Hepatocyte (in vitro differentiated cells): ENCODE measurements at regions not wholly inside any gene's neighbourhood (a gene's known extent, or its start where the extent isn't known, plus 50 kb on each side); places are given as distances from the start of the nearest gene placed in this dataset.

Source experiments
- DNase-seq: peaks from one replicate; pipeline ENCODE4 v3.0.0-alpha.2; 2016; ENCODE audit warnings: low spot score
- H2AFZ ChIP-seq: fragments of 200-600 bp; sonication (generic); 2 replicates; pipeline ENCODE4 v1.6.0; 2016; ENCODE audit warnings: antibody characterized with exemption, mild to moderate bottlenecking
- H3K27ac ChIP-seq: fragments of 200-600 bp; sonication (generic); 2 replicates; pipeline ENCODE4 v1.5.1; 2016; ENCODE audit warnings: mild to moderate bottlenecking
- H3K27me3 ChIP-seq: fragments of 200-600 bp; sonication (generic); 2 replicates; pipeline ENCODE4 v1.6.1; 2016
- H3K36me3 ChIP-seq: fragments of 200-600 bp; sonication (generic); replicated peaks from 2 replicates; pipeline ENCODE4 v1.5.1; 2016; ENCODE audit warnings: low read depth; ENCODE audit not compliant: insufficient read depth
- H3K4me1 ChIP-seq: fragments of 200-600 bp; sonication (generic); 2 replicates; pipeline ENCODE4 v1.5.1; 2016; ENCODE audit warnings: mild to moderate bottlenecking, moderate library complexity; ENCODE audit not compliant: insufficient read depth
- H3K4me2 ChIP-seq: fragments of 200-600 bp; sonication (generic); 2 replicates; pipeline ENCODE4 v1.6.0; 2016
- H3K4me3 ChIP-seq: fragments of 200-600 bp; sonication (generic); 2 replicates; pipeline ENCODE4 v1.5.1; 2016; ENCODE audit warnings: mild to moderate bottlenecking
- H3K79me2 ChIP-seq: fragments of 200-600 bp; sonication (generic); 2 replicates; pipeline ENCODE4 v1.6.0; 2017; ENCODE audit warnings: mild to moderate bottlenecking
- H3K9me2 ChIP-seq: fragments of 200-600 bp; sonication (generic); replicated peaks from 2 replicates; pipeline ENCODE4 v1.6.0; 2017; ENCODE audit warnings: mild to moderate bottlenecking; ENCODE audit not compliant: insufficient read depth
- H3K9me3 ChIP-seq: fragments of 200-600 bp; sonication (generic); 2 replicates; pipeline ENCODE4 v1.5.1; 2016; ENCODE audit warnings: low read depth, mild to moderate bottlenecking
- H4K20me1 ChIP-seq: fragments of 200-600 bp; sonication (generic); 2 replicates; pipeline ENCODE4 v1.6.0; 2016; ENCODE audit warnings: mild to moderate bottlenecking; ENCODE audit not compliant: insufficient read depth, poor library complexity, severe bottlenecking
- EZH2 ChIP-seq: fragments of 200-600 bp; sonication (generic); IDR thresholded peaks from 2 replicates; pipeline ENCODE4 v1.6.1; 2016; ENCODE audit warnings: antibody characterized with exemption, mild to moderate bottlenecking, borderline replicate concordance
- EZH2phosphoT487 ChIP-seq: fragments of 200-600 bp; sonication (generic); IDR thresholded peaks from one replicate; pipeline ENCODE4 v1.6.1; 2018; ENCODE audit warnings: antibody characterized with exemption, mild to moderate bottlenecking, low read depth, moderate library complexity; ENCODE audit not compliant: unreplicated experiment, severe bottlenecking
- WGBS: methylation state at CpG from one replicate; pipeline ENCODE4 v1.1.6; 2016; ENCODE audit warnings: low lambda C conversion rate; ENCODE audit errors: missing lambda C conversion rate; 5-methylcytosine and 5-hydroxymethylcytosine counted together
- TF ChIP-seq, protein P1 (sequence below): fragments of 200-600 bp; sonication (generic); IDR thresholded peaks from 2 replicates; pipeline ENCODE4 v1.5.1; 2016; ENCODE audit warnings: antibody characterized with exemption, mild to moderate bottlenecking; ENCODE audit not compliant: poor library complexity

- Histone ChIP-seq H3K9me2 (no peaks in the 10 kb centered on the region), H3K27me3 (no peaks in the 10 kb centered on the region), H3K36me3 (no peaks in the 10 kb centered on the region), H3K9me3 (no peaks in the 10 kb centered on the region), H3K4me3 (no peak overlapping the region), H3K4me1 (peaks cover 3% of the 10 kb centered on the region), H3K27ac (no peak overlapping the region), H3K4me2 (no peak overlapping the region), H2AFZ (no peak overlapping the region), H4K20me1 (no peaks in the 10 kb centered on the region), H3K79me2 (no peaks in the 10 kb centered on the region)
- no peak for DNase-seq
- TF ChIP-seq, protein P1, sequence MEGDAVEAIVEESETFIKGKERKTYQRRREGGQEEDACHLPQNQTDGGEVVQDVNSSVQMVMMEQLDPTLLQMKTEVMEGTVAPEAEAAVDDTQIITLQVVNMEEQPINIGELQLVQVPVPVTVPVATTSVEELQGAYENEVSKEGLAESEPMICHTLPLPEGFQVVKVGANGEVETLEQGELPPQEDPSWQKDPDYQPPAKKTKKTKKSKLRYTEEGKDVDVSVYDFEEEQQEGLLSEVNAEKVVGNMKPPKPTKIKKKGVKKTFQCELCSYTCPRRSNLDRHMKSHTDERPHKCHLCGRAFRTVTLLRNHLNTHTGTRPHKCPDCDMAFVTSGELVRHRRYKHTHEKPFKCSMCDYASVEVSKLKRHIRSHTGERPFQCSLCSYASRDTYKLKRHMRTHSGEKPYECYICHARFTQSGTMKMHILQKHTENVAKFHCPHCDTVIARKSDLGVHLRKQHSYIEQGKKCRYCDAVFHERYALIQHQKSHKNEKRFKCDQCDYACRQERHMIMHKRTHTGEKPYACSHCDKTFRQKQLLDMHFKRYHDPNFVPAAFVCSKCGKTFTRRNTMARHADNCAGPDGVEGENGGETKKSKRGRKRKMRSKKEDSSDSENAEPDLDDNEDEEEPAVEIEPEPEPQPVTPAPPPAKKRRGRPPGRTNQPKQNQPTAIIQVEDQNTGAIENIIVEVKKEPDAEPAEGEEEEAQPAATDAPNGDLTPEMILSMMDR: no peak
- TF ChIP-seq EZH2: no peak
- TF ChIP-seq EZH2phosphoT487: no peak
- 30% methylated on average over 1 of the region's 1 CpG for WGBS
Measured at GRCh38 chrX:97763981-97764380, 880.3 kb downstream of the RPA4 start.

GRCh38 chrX:97766501-97767095 is 882.9 kb downstream of the RPA4 start:
- Histone ChIP-seq H2AFZ (no peak overlapping the region), H3K9me3 (no peaks in the 10 kb centered on the region), H3K27me3 (no peaks in the 10 kb centered on the region), H3K36me3 (no peaks in the 10 kb centered on the region), H3K9me2 (no peaks in the 10 kb centered on the region), H3K4me2 (no peak overlapping the region), H4K20me1 (no peaks in the 10 kb centered on the region), H3K4me1 (peaks cover 3% of the 10 kb centered on the region), H3K27ac (peak overlapping the region; percentile 31), H3K79me2 (no peaks in the 10 kb centered on the region), H3K4me3 (no peak overlapping the region)
- DNase-seq: no peak
- TF ChIP-seq EZH2phosphoT487: no peak
- TF ChIP-seq, protein P1: no peak
- TF ChIP-seq EZH2: no peak
- WGBS: 52% methylated on average over 5 of the region's 5 CpGs

- TF ChIP-seq EZH2 (no peak), EZH2phosphoT487 (no peak)
- TF ChIP-seq, protein P1: no peak
- H3K4me2 ChIP-seq: no peak overlapping the region
- H4K20me1 ChIP-seq: no peaks in the 10 kb centered on the region
- H3K4me1 ChIP-seq: no peaks in the 10 kb centered on the region
- no peak overlapping the region for H2AFZ ChIP-seq
- WGBS: 91% methylated on average over 2 of the region's 2 CpGs
- DNase-seq: no peak
- H3K36me3 ChIP-seq: no peaks in the 10 kb centered on the region
- H3K9me3 ChIP-seq: no peaks in the 10 kb centered on the region
- H3K27me3 ChIP-seq: no peaks in the 10 kb centered on the region
- no peaks in the 10 kb centered on the region for H3K9me2 ChIP-seq
- H3K4me3 ChIP-seq: no peak overlapping the region
- H3K27ac ChIP-seq: no peak overlapping the region
- no peaks in the 10 kb centered on the region for H3K79me2 ChIP-seq
Measured at GRCh38 chrX:97787311-97787710, 903.6 kb downstream of the RPA4 start.

- TF ChIP-seq EZH2 (no peak), EZH2phosphoT487 (no peak)
- TF ChIP-seq, protein P1: no peak
- H3K9me3 ChIP-seq: no peaks in the 10 kb centered on the region
- no peak overlapping the region for H3K27ac ChIP-seq
- H4K20me1 ChIP-seq: no peaks in the 10 kb centered on the region
- no peaks in the 10 kb centered on the region for H3K9me2 ChIP-seq
- H3K27me3 ChIP-seq: no peaks in the 10 kb centered on the region
- no peaks in the 10 kb centered on the region for H3K79me2 ChIP-seq
- H3K4me3 ChIP-seq: no peak overlapping the region
- H3K4me1 ChIP-seq: no peaks in the 10 kb centered on the region
- DNase-seq: peak; percentile 23
- WGBS: 82% methylated on average over 2 of the region's 2 CpGs
- H2AFZ ChIP-seq: no peak overlapping the region
- no peak overlapping the region for H3K4me2 ChIP-seq
- H3K36me3 ChIP-seq: no peaks in the 10 kb centered on the region
Measured at GRCh38 chrX:97787849-97788248, 904.1 kb downstream of the RPA4 start.
